HepG2 (cell line): ENCODE measurements at regions not wholly inside any gene's neighbourhood (a gene's known extent, or its start where the extent isn't known, plus 50 kb on each side); places are given as distances from the start of the nearest gene placed in this dataset.
A peak's percentile ranks its signal among the peaks of the same experiment; 100 is the strongest.

Experiments used
- ATF7 ChIP-seq, 2 experiments: fragments of 450-650 bp in 1 of 2; sonication (generic) in 1 of 2; formaldehyde crosslinking in 1 of 2; IDR thresholded peaks; 2 replicates each; pipeline versions ENCODE4 v1.4.0 to v1.6.1; 2016 to 2020; ENCODE audit warnings: antibody characterized with exemption in 1 of 2, mild to moderate bottlenecking in 1 of 2, missing genetic modification reagents in 1 of 2
- DRAP1 ChIP-seq: IDR thresholded peaks from 2 replicates; pipeline ENCODE4 v1.6.1; 2016; ENCODE audit warnings: missing genetic modification reagents, missing compliant biosample characterization
- FOXK2 ChIP-seq: fragments of 450-650 bp; IDR thresholded peaks from 2 replicates; pipeline ENCODE4 v1.6.1; 2016
- GABPB1 ChIP-seq: IDR thresholded peaks from 2 replicates; pipeline ENCODE4 v1.6.1; 2016; ENCODE audit warnings: mild to moderate bottlenecking, missing genetic modification reagents, moderate library complexity, missing compliant biosample characterization
- GATAD2A ChIP-seq: IDR thresholded peaks from 2 replicates; pipeline ENCODE4 v1.6.1; 2016
- HIC2 ChIP-seq: sonication (generic); formaldehyde crosslinking; IDR thresholded peaks from 2 replicates; pipeline ENCODE4 v1.9.0; 2022; ENCODE audit warnings: low read depth, missing genetic modification reagents
- MAX ChIP-seq: IDR thresholded peaks from 2 replicates; pipeline ENCODE4 v1.6.1; 2012; ENCODE audit warnings: inconsistent platforms
- MEIS1 ChIP-seq: sonication (generic); formaldehyde crosslinking; IDR thresholded peaks from 2 replicates; pipeline ENCODE4 v1.9.0; 2021; ENCODE audit warnings: mild to moderate bottlenecking, missing genetic modification reagents, moderate library complexity, borderline replicate concordance
- NR2F6 ChIP-seq, 2 experiments: IDR thresholded peaks; 2 replicates each; pipeline ENCODE4 v1.6.1; 2016; ENCODE audit warnings: antibody characterized with exemption in 1 of 2, mild to moderate bottlenecking in 1 of 2
- SAFB2 ChIP-seq: sonication (generic); formaldehyde crosslinking; IDR thresholded peaks from 2 replicates; pipeline ENCODE4 v1.5.1; 2020; ENCODE audit warnings: missing genetic modification reagents, low read depth, mild to moderate bottlenecking, borderline replicate concordance
- ZFP36L2 ChIP-seq: sonication (generic); formaldehyde crosslinking; IDR thresholded peaks from 2 replicates; pipeline ENCODE4 v1.4.0; 2020; ENCODE audit warnings: missing genetic modification reagents
- ZGPAT ChIP-seq: IDR thresholded peaks from 2 replicates; pipeline ENCODE4 v1.6.1; 2016; ENCODE audit warnings: mild to moderate bottlenecking
- ZNF501 ChIP-seq: sonication (generic); formaldehyde crosslinking; IDR thresholded peaks from 2 replicates; pipeline ENCODE4 v1.5.1; 2020; ENCODE audit warnings: mild to moderate bottlenecking, moderate library complexity, missing genetic modification reagents
- ZNF589 ChIP-seq: sonication (generic); formaldehyde crosslinking; conservative IDR thresholded peaks from 2 replicates; pipeline ENCODE4 v1.8.0; 2022; ENCODE audit warnings: mild to moderate bottlenecking, moderate library complexity, missing genetic modification reagents
- TF ChIP-seq, protein P1 (sequence below): sonication (generic); formaldehyde crosslinking; IDR thresholded peaks from 2 replicates; pipeline ENCODE4 v1.4.0; 2020; ENCODE audit warnings: low read depth, missing genetic modification reagents
- TF ChIP-seq, protein P2 (sequence below): sonication (generic); formaldehyde crosslinking; IDR thresholded peaks from 2 replicates; pipeline ENCODE4 v1.5.0; 2020; ENCODE audit warnings: mild to moderate bottlenecking, missing genetic modification reagents, borderline replicate concordance

DNA sequence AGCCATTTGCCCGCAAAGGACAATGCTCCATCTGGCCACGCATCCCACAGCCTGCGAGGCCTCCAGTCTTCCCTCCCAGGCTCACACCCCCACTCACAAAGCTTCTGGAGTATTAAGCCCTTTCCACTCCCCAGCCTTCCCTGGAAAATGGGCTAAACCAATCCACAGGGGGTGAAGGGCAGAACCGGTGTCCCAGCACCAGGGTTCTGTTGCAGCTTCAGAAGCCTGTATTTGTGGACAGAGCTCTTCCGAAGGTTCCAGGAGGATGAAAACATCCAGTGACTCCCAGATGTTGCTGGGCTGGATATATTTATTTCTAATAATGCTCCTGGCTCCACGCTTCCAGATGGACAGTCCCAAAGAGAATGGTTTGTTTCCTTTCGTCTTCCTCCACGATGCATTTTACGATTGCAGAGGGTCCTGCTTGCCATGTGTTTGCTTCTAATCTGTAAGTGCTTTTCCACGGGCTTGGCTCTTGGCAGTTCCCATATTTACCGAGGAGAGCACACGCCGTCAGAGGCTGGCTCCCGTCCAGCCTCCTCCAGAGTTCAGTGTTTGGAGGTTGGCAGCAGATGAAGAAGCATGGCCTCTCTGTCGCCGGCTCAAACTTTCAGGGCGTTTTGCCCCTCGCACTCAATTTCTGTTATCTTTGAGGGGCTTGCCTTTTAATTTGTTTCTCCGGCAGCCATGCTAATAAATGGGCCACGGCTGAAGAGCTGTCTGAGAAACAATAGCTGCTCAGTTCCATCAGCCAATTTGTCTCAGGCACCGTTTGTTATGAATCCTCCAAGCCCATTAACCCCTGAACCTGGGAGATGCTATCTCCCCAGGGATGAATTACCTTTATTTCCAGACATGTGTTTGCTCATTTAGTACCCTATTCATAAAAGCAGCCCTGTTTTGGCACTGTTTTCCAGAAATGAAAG is 367.9 kb upstream of the PROK2 start (continued):
- TF ChIP-seq DRAP1 (CRISPR knock-in tag) (peak; percentile 40; the same call in 1 of the 2 replicates), SAFB2 (CRISPR knock-in tag) (no peak), GATAD2A (CRISPR knock-in tag) (peak; percentile 47), ZFP36L2 (CRISPR knock-in tag) (no peak), HIC2 (CRISPR knock-in tag) (no peak), ZGPAT (CRISPR knock-in tag) (peak; percentile 51; the same call in 1 of the 2 replicates), ZNF501 (peak; percentile 64), NR2F6 (IDR thresholded peaks at IDR 0.05) (no peak), NR2F6 (CRISPR knock-in tag; IDR thresholded peaks at IDR 0.05) (no peak), GABPB1 (CRISPR knock-in tag) (peak; percentile 21; the same call in 1 of the 2 replicates), ZNF589 (no peak), MEIS1 (CRISPR knock-in tag) (no peak), ATF7 (IDR thresholded peaks at IDR 0.05) (0 out of 2 replicates have a peak, but pooled peaks have one; percentile 38), ATF7 (CRISPR knock-in tag; IDR thresholded peaks at IDR 0.05) (no peak), FOXK2 (peak; percentile 92), MAX (peak; percentile 67)
- TF ChIP-seq, protein P1, sequence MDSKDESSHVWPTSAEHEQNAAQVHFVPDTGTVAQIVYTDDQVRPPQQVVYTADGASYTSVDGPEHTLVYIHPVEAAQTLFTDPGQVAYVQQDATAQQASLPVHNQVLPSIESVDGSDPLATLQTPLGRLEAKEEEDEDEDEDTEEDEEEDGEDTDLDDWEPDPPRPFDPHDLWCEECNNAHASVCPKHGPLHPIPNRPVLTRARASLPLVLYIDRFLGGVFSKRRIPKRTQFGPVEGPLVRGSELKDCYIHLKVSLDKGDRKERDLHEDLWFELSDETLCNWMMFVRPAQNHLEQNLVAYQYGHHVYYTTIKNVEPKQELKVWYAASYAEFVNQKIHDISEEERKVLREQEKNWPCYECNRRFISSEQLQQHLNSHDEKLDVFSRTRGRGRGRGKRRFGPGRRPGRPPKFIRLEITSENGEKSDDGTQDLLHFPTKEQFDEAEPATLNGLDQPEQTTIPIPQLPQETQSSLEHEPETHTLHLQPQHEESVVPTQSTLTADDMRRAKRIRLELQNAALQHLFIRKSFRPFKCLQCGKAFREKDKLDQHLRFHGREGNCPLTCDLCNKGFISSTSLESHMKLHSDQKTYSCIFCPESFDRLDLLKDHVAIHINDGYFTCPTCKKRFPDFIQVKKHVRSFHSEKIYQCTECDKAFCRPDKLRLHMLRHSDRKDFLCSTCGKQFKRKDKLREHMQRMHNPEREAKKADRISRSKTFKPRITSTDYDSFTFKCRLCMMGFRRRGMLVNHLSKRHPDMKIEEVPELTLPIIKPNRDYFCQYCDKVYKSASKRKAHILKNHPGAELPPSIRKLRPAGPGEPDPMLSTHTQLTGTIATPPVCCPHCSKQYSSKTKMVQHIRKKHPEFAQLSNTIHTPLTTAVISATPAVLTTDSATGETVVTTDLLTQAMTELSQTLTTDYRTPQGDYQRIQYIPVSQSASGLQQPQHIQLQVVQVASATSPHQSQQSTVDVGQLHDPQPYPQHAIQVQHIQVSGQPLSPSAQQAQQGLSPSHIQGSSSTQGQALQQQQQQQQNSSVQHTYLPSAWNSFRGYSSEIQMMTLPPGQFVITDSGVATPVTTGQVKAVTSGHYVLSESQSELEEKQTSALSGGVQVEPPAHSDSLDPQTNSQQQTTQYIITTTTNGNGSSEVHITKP (CRISPR knock-in tag): peak; percentile 99
- TF ChIP-seq, protein P2, sequence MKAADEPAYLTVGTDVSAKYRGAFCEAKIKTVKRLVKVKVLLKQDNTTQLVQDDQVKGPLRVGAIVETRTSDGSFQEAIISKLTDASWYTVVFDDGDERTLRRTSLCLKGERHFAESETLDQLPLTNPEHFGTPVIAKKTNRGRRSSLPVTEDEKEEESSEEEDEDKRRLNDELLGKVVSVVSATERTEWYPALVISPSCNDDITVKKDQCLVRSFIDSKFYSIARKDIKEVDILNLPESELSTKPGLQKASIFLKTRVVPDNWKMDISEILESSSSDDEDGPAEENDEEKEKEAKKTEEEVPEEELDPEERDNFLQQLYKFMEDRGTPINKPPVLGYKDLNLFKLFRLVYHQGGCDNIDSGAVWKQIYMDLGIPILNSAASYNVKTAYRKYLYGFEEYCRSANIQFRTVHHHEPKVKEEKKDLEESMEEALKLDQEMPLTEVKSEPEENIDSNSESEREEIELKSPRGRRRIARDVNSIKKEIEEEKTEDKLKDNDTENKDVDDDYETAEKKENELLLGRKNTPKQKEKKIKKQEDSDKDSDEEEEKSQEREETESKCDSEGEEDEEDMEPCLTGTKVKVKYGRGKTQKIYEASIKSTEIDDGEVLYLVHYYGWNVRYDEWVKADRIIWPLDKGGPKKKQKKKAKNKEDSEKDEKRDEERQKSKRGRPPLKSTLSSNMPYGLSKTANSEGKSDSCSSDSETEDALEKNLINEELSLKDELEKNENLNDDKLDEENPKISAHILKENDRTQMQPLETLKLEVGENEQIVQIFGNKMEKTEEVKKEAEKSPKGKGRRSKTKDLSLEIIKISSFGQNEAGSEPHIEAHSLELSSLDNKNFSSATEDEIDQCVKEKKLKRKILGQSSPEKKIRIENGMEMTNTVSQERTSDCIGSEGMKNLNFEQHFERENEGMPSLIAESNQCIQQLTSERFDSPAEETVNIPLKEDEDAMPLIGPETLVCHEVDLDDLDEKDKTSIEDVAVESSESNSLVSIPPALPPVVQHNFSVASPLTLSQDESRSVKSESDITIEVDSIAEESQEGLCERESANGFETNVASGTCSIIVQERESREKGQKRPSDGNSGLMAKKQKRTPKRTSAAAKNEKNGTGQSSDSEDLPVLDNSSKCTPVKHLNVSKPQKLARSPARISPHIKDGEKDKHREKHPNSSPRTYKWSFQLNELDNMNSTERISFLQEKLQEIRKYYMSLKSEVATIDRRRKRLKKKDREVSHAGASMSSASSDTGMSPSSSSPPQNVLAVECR (CRISPR knock-in tag): peak; percentile 21; the same call in 1 of the 2 replicates
